WTC11 (cell line): ENCODE measurements at regions not wholly inside any gene's neighbourhood (a gene's known extent, or its start where the extent isn't known, plus 50 kb on each side); places are given as distances from the start of the nearest gene placed in this dataset.

ENCODE experiments used
- ARID4B ChIP-seq: sonication (generic); formaldehyde crosslinking; IDR thresholded peaks from 2 replicates; pipeline ENCODE4 v1.8.0; 2023; ENCODE audit warnings: missing genetic modification reagents, mild to moderate bottlenecking, borderline replicate concordance
- ATF3 ChIP-seq: sonication (generic); formaldehyde crosslinking; conservative IDR thresholded peaks from 2 replicates; pipeline ENCODE4 v1.8.1; 2022; ENCODE audit warnings: mild to moderate bottlenecking, missing genetic modification reagents
- CREM ChIP-seq: sonication (generic); formaldehyde crosslinking; IDR thresholded peaks from 2 replicates; pipeline ENCODE4 v1.8.1; 2022; ENCODE audit warnings: mild to moderate bottlenecking, missing genetic modification reagents, moderate library complexity
- CTCF ChIP-seq: fragments of 200-600 bp; IDR thresholded peaks from 2 replicates; pipeline ENCODE4 v1.8.0; 2022; ENCODE audit warnings: antibody characterized with exemption
- FOXJ3 ChIP-seq: sonication (generic); formaldehyde crosslinking; IDR thresholded peaks from 2 replicates; pipeline ENCODE4 v1.9.0; 2021; ENCODE audit warnings: missing genetic modification reagents, mild to moderate bottlenecking, borderline replicate concordance
- FOXP1 ChIP-seq: sonication (generic); formaldehyde crosslinking; IDR thresholded peaks from 2 replicates; pipeline ENCODE4 v1.8.0; 2022; ENCODE audit warnings: missing genetic modification reagents, mild to moderate bottlenecking, moderate library complexity, borderline replicate concordance
- FOXP4 ChIP-seq: sonication (generic); formaldehyde crosslinking; IDR thresholded peaks from 2 replicates; pipeline ENCODE4 v1.8.0; 2022; ENCODE audit warnings: mild to moderate bottlenecking, missing genetic modification reagents
- JUN ChIP-seq: sonication (generic); formaldehyde crosslinking; IDR thresholded peaks from 2 replicates; pipeline ENCODE4 v1.8.0; 2023; ENCODE audit warnings: mild to moderate bottlenecking, missing genetic modification reagents
- NFATC4 ChIP-seq: fragments of 250-450 bp; sonication (Bioruptor Pico); IDR thresholded peaks from 2 replicates; pipeline ENCODE4 v1.9.0; 2021; ENCODE audit warnings: mild to moderate bottlenecking
- SMAD4 ChIP-seq: sonication (generic); formaldehyde crosslinking; IDR thresholded peaks from 2 replicates; pipeline ENCODE4 v1.8.0; 2022; ENCODE audit warnings: mild to moderate bottlenecking, missing genetic modification reagents
- SP1 ChIP-seq: sonication (generic); formaldehyde crosslinking; conservative IDR thresholded peaks from 2 replicates; pipeline ENCODE4 v1.8.1; 2022; ENCODE audit warnings: missing genetic modification reagents

- TF ChIP-seq JUN (CRISPR knock-in tag) (no peak), FOXJ3 (no peak), ARID4B (CRISPR knock-in tag) (no peak), SP1 (CRISPR knock-in tag) (no peak), FOXP4 (CRISPR knock-in tag) (no peak), FOXP1 (CRISPR knock-in tag) (no peak), CTCF (no peak), CREM (CRISPR knock-in tag) (no peak), ATF3 (no peak), NFATC4 (CRISPR knock-in tag) (no peak), SMAD4 (CRISPR knock-in tag) (no peak)
Observed at GRCh38 chr9:107123389-107123788, 159.7 kb upstream of the RAD23B start.
